ENCODE measurements at regions not wholly inside any gene's neighbourhood (a gene's known extent, or its start where the extent isn't known, plus 50 kb on each side); places are given as distances from the start of the nearest gene placed in this dataset.

DNA sequence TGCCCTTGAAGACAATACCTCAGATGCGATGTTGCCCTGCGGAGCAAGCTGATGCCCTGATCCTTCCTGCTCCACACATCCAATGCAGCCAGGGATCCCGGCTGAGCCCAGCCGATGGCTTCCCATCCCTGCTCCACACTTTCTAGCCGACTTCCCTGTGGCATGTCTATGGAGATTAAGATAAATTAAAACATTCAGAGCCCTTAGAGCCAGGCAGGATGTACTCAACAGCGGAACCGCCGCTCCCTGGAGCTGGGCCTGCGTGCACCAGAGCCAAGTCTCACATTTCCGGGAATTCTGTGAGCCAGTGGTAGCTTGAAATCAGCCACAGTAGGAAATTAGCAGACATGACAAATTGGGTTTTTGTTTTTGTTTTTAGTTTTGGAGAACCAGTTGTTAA, 620.6 kb downstream of the GALR1 start:
- no peak for TF ChIP-seq POLR2A (IDR thresholded peaks at IDR 0.05)
- TF ChIP-seq, protein P1, sequence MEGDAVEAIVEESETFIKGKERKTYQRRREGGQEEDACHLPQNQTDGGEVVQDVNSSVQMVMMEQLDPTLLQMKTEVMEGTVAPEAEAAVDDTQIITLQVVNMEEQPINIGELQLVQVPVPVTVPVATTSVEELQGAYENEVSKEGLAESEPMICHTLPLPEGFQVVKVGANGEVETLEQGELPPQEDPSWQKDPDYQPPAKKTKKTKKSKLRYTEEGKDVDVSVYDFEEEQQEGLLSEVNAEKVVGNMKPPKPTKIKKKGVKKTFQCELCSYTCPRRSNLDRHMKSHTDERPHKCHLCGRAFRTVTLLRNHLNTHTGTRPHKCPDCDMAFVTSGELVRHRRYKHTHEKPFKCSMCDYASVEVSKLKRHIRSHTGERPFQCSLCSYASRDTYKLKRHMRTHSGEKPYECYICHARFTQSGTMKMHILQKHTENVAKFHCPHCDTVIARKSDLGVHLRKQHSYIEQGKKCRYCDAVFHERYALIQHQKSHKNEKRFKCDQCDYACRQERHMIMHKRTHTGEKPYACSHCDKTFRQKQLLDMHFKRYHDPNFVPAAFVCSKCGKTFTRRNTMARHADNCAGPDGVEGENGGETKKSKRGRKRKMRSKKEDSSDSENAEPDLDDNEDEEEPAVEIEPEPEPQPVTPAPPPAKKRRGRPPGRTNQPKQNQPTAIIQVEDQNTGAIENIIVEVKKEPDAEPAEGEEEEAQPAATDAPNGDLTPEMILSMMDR (IDR thresholded peaks at IDR 0.05), result no peak

All from sigmoid colon (tissue), 3 donors.